ENCODE measurements at regions not wholly inside any gene's neighbourhood (a gene's known extent, or its start where the extent isn't known, plus 50 kb on each side); places are given as distances from the start of the nearest gene placed in this dataset.

- H4K20me1 ChIP-seq (ENCODE audit: insufficient read depth, low read length, poor library complexity, severe bottlenecking) = no peaks in the 10 kb centered on the region
- no peaks in the 10 kb centered on the region for H3K9me3 ChIP-seq (ENCODE audit: insufficient read depth, low read depth, low read length)
- no peaks in the 10 kb centered on the region for H3F3A ChIP-seq (ENCODE audit: low read depth)
- H3K9ac ChIP-seq (ENCODE audit: low read depth, low read length, poor library complexity, severe bottlenecking) = no peak overlapping the region
- no peak overlapping the region for H2AFZ ChIP-seq (ENCODE audit: low read length)
- no peaks in the 10 kb centered on the region for H3K27me3 ChIP-seq (ENCODE audit: insufficient read depth, low read length, poor library complexity, severe bottlenecking)
- no peaks in the 10 kb centered on the region for H3K79me2 ChIP-seq (ENCODE audit: insufficient read depth, low read length)
- no peak overlapping the region for H3K4me3 ChIP-seq (ENCODE audit: low read length, poor library complexity, severe bottlenecking)
- no peak for TF ChIP-seq EZH2phosphoT487 (IDR thresholded peaks at IDR 0.05; ENCODE audit: borderline replicate concordance)
- TF ChIP-seq CTCF (conservative IDR thresholded peaks at IDR 0.05; ENCODE audit: low read length) = no peak
- no peak overlapping the region for H3K4me2 ChIP-seq (ENCODE audit: low read depth, low read length, poor library complexity, severe bottlenecking)
- H3K36me3 ChIP-seq (ENCODE audit: insufficient read depth, low read length) = no peaks in the 10 kb centered on the region
- H3K9me2 ChIP-seq (replicated peaks; ENCODE audit: low read depth, low read length) = no peaks in the 10 kb centered on the region
- H3K4me1 ChIP-seq (ENCODE audit: insufficient read depth, low read length, poor library complexity, severe bottlenecking) = no peaks in the 10 kb centered on the region
These were observed 124.2 kb downstream of the PPP1R3A start for GRCh38 chr7:113794573-113794972.

GRCh38 chr7:113793171-113793570 is 125.6 kb downstream of the PPP1R3A start:
- no peak for TF ChIP-seq EZH2phosphoT487 (IDR thresholded peaks at IDR 0.05; ENCODE audit: borderline replicate concordance)
- no peak for TF ChIP-seq CTCF (conservative IDR thresholded peaks at IDR 0.05; ENCODE audit: low read length)
- H3K9me3 ChIP-seq (ENCODE audit: insufficient read depth, low read depth, low read length) = no peaks in the 10 kb centered on the region
- H3K4me3 ChIP-seq (ENCODE audit: low read length, poor library complexity, severe bottlenecking) = no peak overlapping the region
- no peak overlapping the region for H3K4me2 ChIP-seq (ENCODE audit: low read depth, low read length, poor library complexity, severe bottlenecking)
- no peak overlapping the region for H2AFZ ChIP-seq (ENCODE audit: low read length)
- no peaks in the 10 kb centered on the region for H3K27me3 ChIP-seq (ENCODE audit: insufficient read depth, low read length, poor library complexity, severe bottlenecking)
- no peaks in the 10 kb centered on the region for H3K79me2 ChIP-seq (ENCODE audit: insufficient read depth, low read length)
- no peaks in the 10 kb centered on the region for H3F3A ChIP-seq (ENCODE audit: low read depth)
- H3K4me1 ChIP-seq (ENCODE audit: insufficient read depth, low read length, poor library complexity, severe bottlenecking) = no peaks in the 10 kb centered on the region
- H4K20me1 ChIP-seq (ENCODE audit: insufficient read depth, low read length, poor library complexity, severe bottlenecking) = no peaks in the 10 kb centered on the region
- H3K9ac ChIP-seq (ENCODE audit: low read depth, low read length, poor library complexity, severe bottlenecking) = no peak overlapping the region
- H3K9me2 ChIP-seq (replicated peaks; ENCODE audit: low read depth, low read length) = no peaks in the 10 kb centered on the region
- no peaks in the 10 kb centered on the region for H3K36me3 ChIP-seq (ENCODE audit: insufficient read depth, low read length)

GRCh38 chr7:113790025-113790424 is 128.8 kb downstream of the PPP1R3A start:
- no peaks in the 10 kb centered on the region for H3K9me3 ChIP-seq (ENCODE audit: insufficient read depth, low read depth, low read length)
- H3K4me3 ChIP-seq (ENCODE audit: low read length, poor library complexity, severe bottlenecking) = no peak overlapping the region
- no peak overlapping the region for H2AFZ ChIP-seq (ENCODE audit: low read length)
- no peaks in the 10 kb centered on the region for H3K36me3 ChIP-seq (ENCODE audit: insufficient read depth, low read length)
- H3K79me2 ChIP-seq (ENCODE audit: insufficient read depth, low read length) = no peaks in the 10 kb centered on the region
- no peaks in the 10 kb centered on the region for H3K27me3 ChIP-seq (ENCODE audit: insufficient read depth, low read length, poor library complexity, severe bottlenecking)
- no peak overlapping the region for H3K9ac ChIP-seq (ENCODE audit: low read depth, low read length, poor library complexity, severe bottlenecking)
- no peaks in the 10 kb centered on the region for H3F3A ChIP-seq (ENCODE audit: low read depth)
- no peaks in the 10 kb centered on the region for H3K4me1 ChIP-seq (ENCODE audit: insufficient read depth, low read length, poor library complexity, severe bottlenecking)
- TF ChIP-seq EZH2phosphoT487 (IDR thresholded peaks at IDR 0.05; ENCODE audit: borderline replicate concordance) (no peak), CTCF (conservative IDR thresholded peaks at IDR 0.05; ENCODE audit: low read length) (no peak)
- H4K20me1 ChIP-seq (ENCODE audit: insufficient read depth, low read length, poor library complexity, severe bottlenecking) = no peaks in the 10 kb centered on the region
- H3K9me2 ChIP-seq (replicated peaks; ENCODE audit: low read depth, low read length) = no peaks in the 10 kb centered on the region
- H3K4me2 ChIP-seq (ENCODE audit: low read depth, low read length, poor library complexity, severe bottlenecking) = no peak overlapping the region
